Right renal cortex interstitium (tissue), 3 donors: ENCODE measurements at regions not wholly inside any gene's neighbourhood (a gene's known extent, or its start where the extent isn't known, plus 50 kb on each side); places are given as distances from the start of the nearest gene placed in this dataset.

Source experiments
- DNase-seq, 3 donors: peaks; one replicate each; pipeline ENCODE4 v3.0.0-alpha.2; 2013; ENCODE audit warnings: low read depth in 3 of 3, low spot score in 2 of 3

DNA sequence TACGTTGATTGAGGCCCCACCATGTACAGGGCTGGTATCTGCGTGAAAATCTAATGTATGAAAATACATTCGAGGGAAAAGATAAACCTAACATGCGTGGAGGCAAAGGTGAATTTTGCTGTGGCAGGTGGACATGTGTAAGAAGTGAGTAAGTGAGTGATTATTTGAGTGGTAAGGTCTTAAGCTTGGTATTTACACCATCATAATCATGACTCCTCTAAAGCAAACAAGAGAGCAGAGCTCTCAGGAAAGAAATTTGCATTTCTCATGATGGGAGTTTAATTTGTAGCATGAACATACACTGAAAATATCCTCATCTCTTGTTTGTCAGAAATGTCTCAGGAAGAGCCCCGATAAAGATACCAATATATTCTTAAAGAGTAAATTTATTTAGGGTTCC lies 260.6 kb downstream of the PSAT1 start:
- no peak for DNase-seq

DNA sequence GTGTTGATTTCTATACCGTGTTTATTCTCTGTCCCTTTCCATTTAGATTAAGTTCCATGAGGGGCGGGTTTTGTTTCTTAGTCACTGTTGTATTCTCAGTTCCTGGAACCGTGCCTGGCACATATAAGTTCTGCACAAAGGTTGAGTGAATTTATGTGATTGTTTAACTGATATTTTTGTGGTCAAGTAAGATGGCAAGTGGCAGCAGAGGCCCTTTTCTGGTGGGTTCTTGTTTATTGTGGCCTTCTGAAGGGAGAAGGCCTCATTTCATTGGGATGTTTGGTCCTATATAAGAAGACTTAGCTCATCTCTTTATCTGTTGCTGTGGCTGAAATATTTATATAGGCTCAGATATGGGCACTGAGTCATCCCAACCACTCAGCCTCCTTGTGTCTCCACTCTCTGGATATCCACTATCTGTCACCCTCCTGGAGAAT lies 262.5 kb downstream of the PSAT1 start:
- DNase-seq = no peak

DNA sequence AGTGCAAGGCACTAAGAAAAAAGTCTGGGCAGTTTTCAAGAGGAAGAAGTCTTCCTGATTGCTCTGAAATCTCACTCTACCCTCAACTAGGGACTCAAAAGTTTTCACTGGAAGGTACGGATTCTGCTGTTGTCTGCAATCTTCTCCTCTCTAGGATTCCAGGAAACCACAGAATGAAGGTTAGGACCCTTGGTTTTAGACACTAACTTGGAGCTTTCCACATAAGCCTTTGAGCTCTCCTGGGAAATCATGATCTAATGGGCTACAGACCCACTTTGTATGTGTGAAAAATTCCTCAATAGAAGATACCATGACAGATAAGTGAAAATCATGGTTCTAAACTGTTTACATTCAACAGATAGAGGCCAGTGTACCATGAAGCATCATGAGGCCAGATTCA lies 265.1 kb downstream of the PSAT1 start:
- DNase-seq = no peak

DNA sequence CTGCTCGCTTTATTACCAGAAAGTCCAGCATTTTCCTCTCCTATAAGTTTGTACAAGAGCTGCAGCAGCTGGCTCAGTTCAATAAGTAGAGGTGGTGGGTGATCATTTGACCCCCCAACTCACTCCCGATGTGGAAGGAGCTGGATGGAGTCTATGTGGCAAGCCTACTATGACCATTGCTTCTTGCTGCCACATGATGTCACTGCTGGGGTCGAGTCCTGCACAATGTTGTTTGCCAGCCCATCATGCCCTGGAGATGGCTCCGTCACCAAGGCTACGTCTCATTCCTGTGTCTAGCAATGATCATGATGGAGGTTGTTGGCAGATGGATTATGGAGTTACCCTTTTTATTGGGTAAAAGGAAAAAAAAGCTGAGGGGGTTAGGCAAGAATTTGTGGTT lies 266.3 kb downstream of the PSAT1 start:
- no peak for DNase-seq

DNA sequence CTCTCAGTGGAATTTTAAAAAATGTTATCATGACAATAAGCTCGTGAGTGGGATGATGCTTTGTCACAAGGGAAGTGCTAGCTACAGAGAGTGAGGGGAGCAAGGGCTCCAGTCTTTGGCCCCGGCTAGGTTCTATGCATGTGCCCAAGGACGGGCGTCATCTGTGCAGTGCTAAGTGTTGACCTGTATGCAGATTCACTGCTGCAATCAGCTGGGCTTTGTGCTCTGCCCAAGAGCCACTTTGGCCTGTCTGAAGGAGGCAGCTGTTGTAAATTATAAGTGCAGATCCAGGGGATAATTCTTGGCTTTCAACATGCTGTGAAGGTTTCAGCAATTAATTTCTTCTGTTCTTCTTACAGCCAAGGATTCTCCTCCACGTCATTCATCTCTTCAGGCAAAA lies 268.6 kb downstream of the PSAT1 start:
- no peak for DNase-seq

DNA sequence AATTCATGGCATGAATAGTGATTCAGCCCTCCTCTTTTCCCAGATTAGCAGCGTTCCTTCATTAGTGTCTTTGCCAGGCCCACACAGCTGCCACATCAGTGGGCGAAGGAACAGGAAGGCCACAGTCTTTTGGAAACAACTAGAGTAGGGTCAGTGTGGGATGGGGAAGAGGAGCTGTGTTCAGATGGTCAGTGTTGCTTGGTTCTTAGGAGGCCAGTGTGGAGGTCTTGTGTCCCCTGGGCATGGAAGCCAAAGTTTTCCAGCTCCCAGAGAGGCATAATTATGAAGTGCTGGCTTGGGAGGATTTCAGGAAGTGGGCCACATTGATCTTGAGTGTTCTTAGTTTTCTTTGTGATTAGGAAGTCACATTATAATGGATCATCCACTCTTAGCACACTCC lies 269.6 kb downstream of the PSAT1 start:
- DNase-seq = no peak

DNA sequence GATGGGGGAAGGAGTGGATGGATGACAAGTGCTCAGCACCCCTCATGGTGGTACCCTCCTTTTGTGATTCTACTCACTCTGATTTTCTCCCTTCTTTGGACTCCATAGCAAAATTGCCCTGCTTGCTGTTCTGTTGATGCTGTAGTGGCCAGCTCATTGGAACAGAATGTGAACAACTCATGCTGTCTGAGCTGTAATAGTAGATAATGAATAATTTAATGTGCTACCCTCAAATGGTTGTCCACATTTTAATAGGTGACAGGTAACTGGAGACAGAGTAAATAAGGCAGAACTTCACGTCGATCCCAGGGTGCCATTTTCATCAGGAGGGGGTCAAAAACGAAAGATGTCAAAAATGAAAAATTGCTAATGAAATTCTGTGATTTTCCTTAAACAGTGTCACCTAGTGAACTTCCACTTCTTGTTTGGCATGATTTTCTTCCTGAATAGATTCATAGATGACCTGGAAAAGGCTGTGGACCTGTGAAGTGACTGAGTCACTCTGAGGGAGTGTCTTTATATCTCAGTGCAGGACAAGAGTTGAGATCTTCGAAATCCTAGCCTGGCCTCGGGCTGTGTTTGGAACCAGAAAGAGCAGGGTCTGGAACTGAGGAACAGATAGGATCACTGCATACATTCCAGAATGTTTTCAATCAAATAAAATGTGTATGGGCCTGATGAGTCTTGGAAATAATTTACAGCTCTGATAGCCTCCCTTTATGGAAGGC lies 270.2 kb downstream of the PSAT1 start:
- no peak for DNase-seq

DNA sequence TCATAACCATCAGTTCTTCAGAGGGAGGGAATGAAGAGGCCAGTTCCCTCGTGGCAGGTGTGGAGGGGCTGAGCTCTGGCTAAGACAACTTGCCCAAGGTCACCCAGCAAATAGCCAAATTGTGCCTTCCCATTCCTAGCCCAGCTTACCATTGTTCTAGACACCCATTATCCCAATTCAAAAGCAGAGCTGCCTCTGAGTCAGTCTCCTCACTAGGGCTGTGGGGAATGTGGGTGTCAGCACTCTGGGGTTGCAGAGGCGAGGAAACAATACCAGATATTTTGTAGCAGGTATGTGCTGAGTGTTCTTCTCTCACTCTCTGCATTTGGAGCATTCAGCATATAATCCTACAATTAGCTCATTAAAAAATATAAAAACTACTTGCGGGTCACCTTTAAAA lies 270.8 kb downstream of the PSAT1 start:
- no peak for DNase-seq

DNA sequence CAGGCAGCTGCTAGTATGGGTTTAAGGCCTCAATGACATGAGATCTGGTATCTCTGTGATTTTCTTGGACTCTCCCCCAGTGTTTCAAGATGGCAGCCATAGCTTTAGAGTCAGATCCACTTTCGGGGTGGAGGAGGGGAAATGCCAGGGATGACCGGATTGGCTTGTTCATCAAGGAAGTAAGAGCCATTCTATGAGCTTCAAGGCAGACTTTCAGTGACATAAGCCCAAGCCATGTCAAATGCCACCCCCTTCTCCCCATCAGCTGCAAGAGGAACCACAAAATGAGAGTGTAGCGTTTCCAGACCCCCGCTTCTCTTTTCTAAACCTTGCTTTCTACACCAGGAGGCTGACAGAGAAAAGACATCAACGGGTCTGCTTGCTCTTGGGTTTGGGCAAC lies 271.8 kb downstream of the PSAT1 start:
- DNase-seq = no peak

DNA sequence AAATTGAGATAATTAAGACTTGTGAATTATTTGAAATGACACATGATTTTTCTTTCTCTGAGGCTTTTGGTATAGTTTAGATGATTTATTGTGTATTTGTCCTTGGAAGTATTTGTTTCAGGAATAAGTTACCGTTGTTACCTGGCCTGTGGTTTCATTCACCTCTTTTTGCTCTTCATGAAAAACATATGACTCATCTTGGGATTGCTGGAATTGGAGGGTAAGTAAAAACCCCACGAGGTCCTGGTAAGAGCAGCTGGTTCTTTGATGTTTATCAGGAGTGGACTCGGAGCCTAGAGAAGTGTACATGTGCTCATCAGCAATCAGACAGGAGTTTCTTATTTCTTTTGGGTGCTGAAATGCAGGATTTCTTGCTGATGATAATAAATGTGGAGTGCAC lies 275.3 kb downstream of the PSAT1 start:
- no peak for DNase-seq

DNA sequence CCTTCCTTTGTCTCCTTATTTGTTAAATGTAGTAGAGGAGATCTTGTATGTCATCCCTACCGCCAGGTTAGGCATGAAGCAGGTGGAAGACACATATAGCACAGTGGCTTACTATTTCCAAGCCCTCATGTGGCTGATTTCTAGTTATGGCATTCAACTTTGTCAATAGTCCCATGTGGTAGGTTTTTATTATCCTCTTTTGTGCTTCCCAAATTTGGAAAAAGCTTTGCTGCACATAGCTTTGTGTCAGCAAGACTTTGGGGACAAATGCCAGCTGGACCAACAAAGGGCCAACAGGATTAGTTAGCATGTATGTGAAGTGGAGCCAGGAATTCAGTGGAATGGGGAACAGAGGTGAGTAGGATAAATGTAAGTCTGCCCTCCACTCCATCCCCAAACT lies 276.3 kb downstream of the PSAT1 start:
- DNase-seq = no peak

DNA sequence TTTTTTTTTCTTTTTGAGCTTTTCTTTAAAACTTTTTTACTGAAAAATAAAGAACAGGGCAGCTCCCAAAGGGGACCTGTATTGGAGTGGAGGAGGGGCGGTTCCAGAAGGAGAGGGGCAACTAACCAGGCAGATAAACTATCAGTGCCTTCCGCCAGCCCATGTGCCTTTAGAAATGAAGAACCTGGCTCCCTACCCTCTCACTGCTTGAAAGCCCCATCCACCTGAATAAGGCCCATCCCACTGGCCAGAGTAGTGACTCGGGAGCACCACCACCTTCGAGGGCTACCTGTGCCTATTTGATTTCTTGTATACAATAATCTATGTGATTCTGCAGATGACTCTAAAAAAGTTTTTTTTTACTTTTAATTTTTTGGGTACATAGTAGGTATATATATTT lies 276.7 kb downstream of the PSAT1 start:
- no peak for DNase-seq

DNA sequence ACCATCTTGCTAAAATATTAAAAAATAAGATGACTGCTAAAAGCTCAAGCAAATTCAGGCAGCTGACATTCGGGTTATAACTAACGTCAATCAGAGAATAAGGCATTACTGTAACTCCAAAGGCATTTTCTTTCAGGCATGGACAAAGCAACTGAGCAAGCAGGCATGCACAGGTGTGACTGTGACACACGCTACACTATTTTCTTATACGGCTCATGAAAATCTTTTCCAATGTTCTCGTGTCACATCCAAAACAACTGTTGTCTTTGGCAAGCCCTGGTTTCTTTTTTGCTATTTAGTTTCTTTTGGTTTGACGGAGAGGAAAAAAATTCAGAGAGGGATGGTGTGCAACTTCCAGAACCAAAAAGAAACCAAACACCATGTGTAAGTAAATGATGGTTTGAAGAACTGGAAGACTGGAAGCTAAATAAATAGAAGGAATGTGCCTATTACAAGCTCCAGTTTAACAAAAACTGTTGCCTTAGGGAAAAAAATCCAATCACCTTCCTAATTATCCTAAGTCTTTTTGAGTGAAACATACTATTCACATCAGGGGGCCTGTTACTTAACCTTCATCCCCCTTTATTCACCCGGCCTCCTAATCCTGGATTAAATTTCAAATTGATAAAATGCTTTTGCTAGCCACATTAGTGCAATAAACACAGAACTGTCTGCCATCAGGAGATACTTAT lies 277.6 kb downstream of the PSAT1 start:
- no peak for DNase-seq

DNA sequence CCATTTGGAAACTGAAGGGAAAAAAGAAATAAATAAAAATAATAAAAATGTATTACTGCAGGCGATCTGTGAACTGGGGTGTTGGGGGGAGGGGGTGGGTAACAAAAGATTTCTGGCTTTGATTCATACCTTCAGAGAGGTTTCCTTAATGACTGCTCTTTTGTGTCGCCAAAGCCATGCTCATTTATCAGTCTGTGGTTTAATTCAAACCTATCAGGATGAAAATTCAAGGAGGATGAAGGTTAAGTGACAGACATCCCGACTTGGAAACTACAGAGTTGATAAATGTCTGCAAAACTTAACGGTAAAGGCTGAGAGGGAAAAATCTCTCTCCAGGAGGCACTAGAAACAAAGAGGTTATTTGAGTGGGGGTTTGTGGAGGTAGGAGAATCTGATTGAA lies 278.2 kb downstream of the PSAT1 start:
- no peak for DNase-seq

DNA sequence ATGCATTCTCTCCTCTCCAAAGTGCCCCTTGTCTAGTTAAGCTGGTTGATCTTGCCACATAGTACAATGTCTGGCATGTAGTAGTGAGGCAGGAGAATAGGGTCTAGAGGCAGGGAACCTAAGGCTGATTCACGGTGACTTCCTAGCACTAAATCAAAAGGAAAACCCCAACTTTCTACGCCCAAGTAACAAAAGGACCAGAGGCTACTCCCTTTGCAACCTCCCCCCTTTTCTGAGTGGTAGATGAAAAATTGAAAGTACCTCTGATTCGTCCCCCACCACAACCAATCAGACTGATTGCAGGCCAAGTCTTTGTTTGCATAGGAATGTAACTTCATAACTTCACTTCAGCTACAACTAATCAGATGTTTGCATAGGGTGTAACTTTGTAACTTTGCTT lies 278.8 kb downstream of the PSAT1 start:
- no peak for DNase-seq

DNA sequence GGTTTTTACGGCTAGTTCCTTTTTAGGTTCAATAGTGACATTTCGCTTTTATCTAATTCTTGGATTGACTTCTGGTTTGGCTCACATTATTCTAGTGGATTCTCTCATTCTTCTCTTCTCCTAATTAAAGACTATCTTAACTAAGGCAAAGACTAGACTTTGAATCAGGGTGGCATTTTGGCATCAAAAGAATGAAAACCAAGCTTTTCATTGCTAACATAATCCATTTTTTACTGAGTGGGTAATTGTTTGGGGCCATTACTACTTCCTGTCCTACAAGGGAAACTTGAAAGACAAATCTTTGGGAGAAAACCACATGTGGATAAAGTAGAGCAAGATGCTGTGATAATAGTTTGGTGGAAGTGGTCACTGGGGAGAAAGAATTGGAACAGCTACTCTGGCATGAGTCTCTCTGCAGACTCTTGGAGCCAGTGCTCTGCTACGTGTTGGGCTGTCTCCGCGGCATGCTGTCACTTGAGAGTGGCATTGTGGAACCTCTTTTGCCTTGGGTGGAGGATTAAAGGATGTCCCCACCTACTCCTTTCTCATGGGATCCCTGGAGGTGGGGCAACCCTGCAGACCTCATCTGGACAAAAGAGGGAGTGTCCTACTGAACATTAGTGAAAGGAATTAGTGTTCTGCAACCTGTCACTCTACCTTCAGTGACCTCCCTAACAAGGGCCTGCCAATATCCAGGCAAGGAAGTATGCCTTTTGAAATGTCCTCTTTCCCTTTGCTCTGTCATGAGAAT lies 280.4 kb downstream of the PSAT1 start:
- DNase-seq = no peak

DNA sequence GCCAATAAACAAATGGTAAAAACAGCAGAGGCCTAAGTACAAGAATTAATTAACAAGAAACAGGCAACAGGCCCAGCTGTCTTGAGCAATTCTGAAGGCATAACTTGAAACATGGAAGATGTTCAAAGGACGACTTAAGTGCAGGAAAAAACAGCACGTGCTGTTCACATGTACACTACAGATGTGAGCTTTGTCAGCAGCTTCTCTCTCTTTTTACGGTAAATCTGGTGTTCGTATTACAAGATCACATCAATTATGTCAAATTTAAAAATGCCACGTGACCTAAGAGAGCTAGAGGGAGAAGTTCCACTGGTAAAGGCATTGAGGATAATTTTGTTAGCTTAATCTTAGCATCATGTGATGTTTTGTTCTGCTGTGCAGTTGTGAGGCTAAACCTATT lies 281.1 kb downstream of the PSAT1 start:
- no peak for DNase-seq

DNA sequence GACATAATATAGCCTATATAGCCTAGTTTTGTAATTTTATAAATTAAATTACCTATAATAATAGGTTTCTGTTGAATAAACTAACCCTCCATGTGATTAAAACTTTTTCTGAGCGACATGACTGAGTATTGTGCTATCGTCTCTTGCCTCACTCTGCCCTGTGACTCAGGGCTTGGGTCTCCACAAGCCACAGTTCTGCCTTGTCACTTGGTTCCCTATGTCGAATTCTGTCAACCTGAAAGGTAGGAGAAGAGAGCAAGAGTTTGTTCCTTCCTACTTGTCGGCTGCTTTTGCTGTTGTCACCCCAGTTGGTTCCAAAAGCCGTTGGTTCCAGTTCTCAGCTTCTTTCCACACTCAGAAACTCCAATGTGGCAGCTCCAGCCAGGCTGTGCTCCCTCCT lies 285.9 kb downstream of the PSAT1 start:
- no peak for DNase-seq

DNA sequence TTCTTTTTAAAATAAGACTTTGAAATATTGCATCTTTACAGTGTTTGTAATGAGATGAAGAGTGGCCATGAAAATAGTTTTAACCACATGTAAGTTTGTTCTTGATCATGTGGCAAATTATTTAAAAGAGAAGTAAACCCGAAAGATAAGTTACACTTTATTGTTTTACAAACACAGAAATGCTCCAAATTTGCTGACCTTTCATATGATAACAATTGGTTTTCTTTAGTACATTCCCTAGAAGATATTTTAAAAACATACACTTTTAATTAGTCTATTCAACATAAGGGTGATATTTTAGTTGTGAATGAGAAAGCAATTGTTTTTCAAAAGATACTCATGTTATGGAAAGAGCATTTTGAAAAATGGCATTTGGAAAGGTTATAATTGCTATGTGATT lies 287.7 kb downstream of the PSAT1 start:
- no peak for DNase-seq

DNA sequence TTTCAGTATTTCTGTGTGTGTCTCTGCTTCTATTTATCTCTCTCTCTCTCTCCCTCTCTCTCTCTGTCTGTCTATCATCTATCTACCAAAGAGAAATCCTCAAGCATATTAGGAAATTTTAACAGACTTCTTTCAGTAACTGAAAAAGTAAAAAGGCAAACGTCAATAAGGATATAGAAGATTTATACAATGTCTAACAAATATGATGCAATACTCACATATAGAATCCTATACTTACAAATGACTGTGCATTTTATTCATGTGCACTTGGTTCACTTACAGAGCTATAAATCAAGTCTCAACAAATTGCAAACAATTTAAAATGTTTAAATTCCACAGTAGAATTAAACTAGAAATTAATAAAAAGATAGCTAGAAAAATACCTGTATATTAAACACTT lies 289.0 kb downstream of the PSAT1 start:
- no peak for DNase-seq

DNA sequence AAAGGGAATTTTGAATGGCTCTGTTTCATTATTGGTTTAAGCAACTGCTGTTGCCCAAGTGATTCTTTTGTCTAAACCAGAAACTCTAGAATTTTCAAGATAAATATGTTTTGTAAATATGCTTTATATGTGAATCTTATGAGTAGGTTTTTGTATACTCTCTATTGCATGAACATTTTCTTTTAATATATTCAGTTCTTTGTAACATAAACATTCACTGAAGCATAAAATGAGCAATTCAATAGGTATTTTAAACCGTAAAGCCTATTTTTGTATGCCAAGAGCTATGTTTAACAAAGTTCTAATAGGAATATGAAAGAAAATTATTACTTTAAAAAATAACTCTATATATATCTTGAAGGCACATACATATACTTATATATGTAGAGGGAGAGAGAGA lies 293.1 kb downstream of the PSAT1 start:
- no peak for DNase-seq

DNA sequence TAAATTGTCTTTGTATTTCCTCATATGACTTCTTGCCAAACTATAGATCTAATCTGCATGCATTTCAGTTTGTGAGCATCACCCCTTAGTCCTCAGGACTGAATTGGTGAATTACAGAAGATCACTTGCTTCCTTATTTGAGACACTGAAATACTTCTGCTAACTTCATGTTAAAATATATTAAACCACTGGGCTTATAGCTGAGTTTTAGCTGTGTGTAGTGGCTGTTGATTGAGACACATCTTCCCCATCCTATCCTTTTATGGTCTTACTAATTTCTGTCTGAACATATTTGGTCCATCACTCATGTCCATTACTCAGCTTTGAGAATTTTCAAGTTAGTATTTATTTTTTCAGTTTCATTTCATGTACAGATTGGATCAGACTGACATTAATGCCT lies 295.9 kb downstream of the PSAT1 start:
- no peak for DNase-seq
